Esophagus squamous epithelium (tissue), 5 donors: ENCODE measurements at regions not wholly inside any gene's neighbourhood (a gene's known extent, or its start where the extent isn't known, plus 50 kb on each side); places are given as distances from the start of the nearest gene placed in this dataset.
A peak's percentile ranks its signal among the peaks of the same experiment; 100 is the strongest.

Experiments used
- DNase-seq: peaks from one replicate; lab custom pipeline; 2025; lab: John Stamatoyannopoulos, UW
- H3K27ac ChIP-seq, 4 donors: fragments of 200-600 bp; sonication (generic); one replicate each; pipeline ENCODE4 v1.5.1; 2016 to 2019; ENCODE audit warnings: mild to moderate bottlenecking in 1 of 4
- H3K27me3 ChIP-seq, 4 donors: fragments of 200-600 bp; sonication (generic); 1 replicate in 3 of 4; 2 replicates in 1 of 4; pipeline versions ENCODE4 v1.5.1 to v1.6.0; 2017 to 2021; ENCODE audit warnings: antibody characterized with exemption in 1 of 4
- H3K36me3 ChIP-seq, 3 donors: fragments of 200-600 bp; sonication (generic); one replicate each; pipeline ENCODE4 v1.5.1; 2016 to 2019
- H3K4me1 ChIP-seq, 3 donors: fragments of 200-600 bp; sonication (generic); one replicate each; pipeline ENCODE4 v1.5.1; 2017 to 2019
- H3K4me3 ChIP-seq, 4 donors: fragments of 200-600 bp; sonication (generic); 1 replicate in 3 of 4; 2 replicates in 1 of 4; pipeline ENCODE4 v1.5.1; 2016 to 2019; ENCODE audit warnings: mild to moderate bottlenecking in 2 of 4, moderate library complexity in 1 of 4
- H3K9me3 ChIP-seq, 3 donors: fragments of 200-600 bp; sonication (generic); one replicate each; pipeline ENCODE4 v1.5.1; 2016 to 2019
- CTCF ChIP-seq, 6 experiments: fragments of 450-650 bp in 4 of 6; fragments of 200-600 bp in 2 of 6; sonication (generic) in 2 of 6; IDR thresholded peaks; one replicate each; pipeline ENCODE4 v1.5.1; 2016 to 2019; ENCODE audit warnings: antibody characterized with exemption in 6 of 6, mild to moderate bottlenecking in 4 of 6, moderate library complexity in 4 of 6
- POLR2A ChIP-seq, 4 donors: fragments of 450-650 bp; IDR thresholded peaks; one replicate each; pipeline ENCODE4 v1.6.1; 2017; ENCODE audit warnings: antibody characterized with exemption in 4 of 4, mild to moderate bottlenecking in 4 of 4, moderate library complexity in 3 of 4
- WGBS, 2 donors: methylation state at CpG; one replicate each; pipeline ENCODE4 v1.1.5; 2018; 5-methylcytosine and 5-hydroxymethylcytosine counted together
- intact Hi-C: fragments of 100-400 bp; cut with DNase I; formaldehyde crosslinking; loops from one replicate; pipeline ENCODE4 v1.15.0; 2022
- donor health status: DM: yes; HTN: yes; CAD: no.

- H3K9me3 ChIP-seq = no peaks in the 10 kb centered on the region
- peak overlapping the region in 1 of 4 donors; percentile 29 for H3K27ac ChIP-seq
- TF ChIP-seq CTCF (IDR thresholded peaks at IDR 0.05) (no peak), POLR2A (IDR thresholded peaks at IDR 0.05) (no peak)
- 60 to 66% methylated on average over 10 of the region's 10 CpGs for WGBS, 2 donors
- no peak overlapping the region for H3K4me3 ChIP-seq
- H3K4me1 ChIP-seq = peaks cover 0 to 40% (median 0%) of the 10 kb centered on the region in 3 donors
- intact Hi-C loops = no loop called here
- H3K36me3 ChIP-seq = peaks cover 0 to 12% (median 0%) of the 10 kb centered on the region in 3 donors
- H3K27me3 ChIP-seq = no peaks in the 10 kb centered on the region
- DNase-seq = no peak
Measured at GRCh38 chr6:150765067-150765764, 100.3 kb upstream of the MTHFD1L start.

- no peak for DNase-seq
- Histone ChIP-seq H3K27me3 (no peaks in the 10 kb centered on the region), H3K4me3 (no peak overlapping the region), H3K9me3 (no peaks in the 10 kb centered on the region), H3K27ac (peak overlapping the region in 1 of 4 donors; percentile 14), H3K36me3 (peaks cover 0 to 17% (median 0%) of the 10 kb centered on the region in 3 donors), H3K4me1 (peaks cover 0 to 40% (median 0%) of the 10 kb centered on the region in 3 donors)
- WGBS, 2 donors = 70 to 71% methylated on average over 7 of the region's 7 CpGs
- intact Hi-C loops = no loop called here
- TF ChIP-seq CTCF (IDR thresholded peaks at IDR 0.05) (no peak), POLR2A (IDR thresholded peaks at IDR 0.05) (no peak)
Measured at GRCh38 chr6:150766201-150766997, 99.1 kb upstream of the MTHFD1L start.

GRCh38 chr6:150767161-150767560 lies 98.3 kb upstream of the MTHFD1L start:
- no peaks in the 10 kb centered on the region for H3K9me3 ChIP-seq
- H3K27me3 ChIP-seq = no peaks in the 10 kb centered on the region
- intact Hi-C loops = no loop called here
- H3K36me3 ChIP-seq = peaks cover 0 to 17% (median 0%) of the 10 kb centered on the region in 3 donors
- DNase-seq = no peak
- TF ChIP-seq CTCF (IDR thresholded peaks at IDR 0.05) (no peak), POLR2A (IDR thresholded peaks at IDR 0.05) (no peak)
- H3K27ac ChIP-seq = peak overlapping the region in 2 of 4 donors; percentile 14 to 35
- WGBS, 2 donors = 57 to 58% methylated on average over 2 of the region's 2 CpGs
- H3K4me1 ChIP-seq = peaks cover 0 to 40% (median 0%) of the 10 kb centered on the region in 3 donors
- no peak overlapping the region for H3K4me3 ChIP-seq

GRCh38 chr6:150767571-150768018 lies 97.9 kb upstream of the MTHFD1L start:
- Histone ChIP-seq H3K4me1 (peaks cover 0 to 40% (median 0%) of the 10 kb centered on the region in 3 donors), H3K27me3 (no peaks in the 10 kb centered on the region), H3K36me3 (peaks cover 0 to 17% (median 0%) of the 10 kb centered on the region in 3 donors), H3K27ac (peak overlapping the region in 2 of 4 donors; percentile 14 to 35), H3K9me3 (no peaks in the 10 kb centered on the region), H3K4me3 (peak overlapping the region in 1 of 4 donors; percentile 9)
- no peak for DNase-seq
- intact Hi-C loops = no loop called here
- 56 to 64% methylated on average over 7 of the region's 7 CpGs for WGBS, 2 donors
- TF ChIP-seq CTCF (IDR thresholded peaks at IDR 0.05) (no peak), POLR2A (IDR thresholded peaks at IDR 0.05) (no peak)

- Histone ChIP-seq H3K27ac (no peak overlapping the region), H3K4me3 (no peak overlapping the region), H3K9me3 (no peaks in the 10 kb centered on the region), H3K4me1 (peaks cover 0 to 27% (median 0%) of the 10 kb centered on the region in 3 donors), H3K36me3 (peaks cover 0 to 17% (median 0%) of the 10 kb centered on the region in 3 donors), H3K27me3 (no peaks in the 10 kb centered on the region)
- DNase-seq = no peak
- WGBS, 2 donors = 74 to 78% methylated on average over 3 of the region's 3 CpGs
- intact Hi-C loops = no loop called here
- TF ChIP-seq CTCF (IDR thresholded peaks at IDR 0.05) (no peak), POLR2A (IDR thresholded peaks at IDR 0.05) (no peak)
Measured at GRCh38 chr6:150770637-150771036, 94.9 kb upstream of the MTHFD1L start.
